Mesendoderm (in vitro differentiated cells): ENCODE measurements at regions not wholly inside any gene's neighbourhood (a gene's known extent, or its start where the extent isn't known, plus 50 kb on each side); places are given as distances from the start of the nearest gene placed in this dataset.

Experiments used
- DNase-seq: peaks from one replicate; pipeline ENCODE4 v3.0.0; 2013
- H2AK5ac ChIP-seq: 2 replicates; pipeline ENCODE4 v1.6.1; 2013; ENCODE audit warnings: low read length, inconsistent platforms
- H2BK120ac ChIP-seq: 2 replicates; pipeline ENCODE4 v1.6.1; 2013; ENCODE audit warnings: low read depth, mild to moderate bottlenecking, low read length, moderate library complexity, mixed read lengths
- H2BK15ac ChIP-seq: replicated peaks from 2 replicates; pipeline ENCODE4 v1.6.1; 2013; ENCODE audit warnings: low read depth, mild to moderate bottlenecking, moderate library complexity
- H2BK5ac ChIP-seq: 2 replicates; pipeline ENCODE4 v1.6.1; 2013; ENCODE audit warnings: low read length, inconsistent platforms
- H3K18ac ChIP-seq: 2 replicates; pipeline ENCODE4 v1.6.1; 2013; ENCODE audit warnings: mild to moderate bottlenecking, low read length, mixed read lengths
- H3K23ac ChIP-seq: one replicate; pipeline ENCODE4 v1.6.1; 2013; ENCODE audit warnings: low read length
- H3K27ac ChIP-seq: 2 replicates; pipeline ENCODE4 v1.5.1; 2013; ENCODE audit warnings: low read depth, mild to moderate bottlenecking, inconsistent platforms, low read length, moderate library complexity
- H3K27me3 ChIP-seq: 2 replicates; pipeline ENCODE4 v1.6.1; 2013; ENCODE audit warnings: low read length, control low read depth, mild to moderate bottlenecking, inconsistent platforms; ENCODE audit not compliant: insufficient read depth, poor library complexity
- H3K36me3 ChIP-seq: 2 replicates; pipeline ENCODE4 v1.6.1; 2013; ENCODE audit warnings: low read length, inconsistent platforms; ENCODE audit not compliant: control insufficient read depth, insufficient read depth
- H3K4ac ChIP-seq: one replicate; pipeline ENCODE4 v1.6.1; 2013; ENCODE audit warnings: low read depth, mild to moderate bottlenecking, low read length, moderate library complexity
- H3K4me1 ChIP-seq: 2 replicates; pipeline ENCODE4 v1.6.1; 2013; ENCODE audit warnings: low read depth, low read length, inconsistent platforms; ENCODE audit not compliant: control insufficient read depth
- H3K4me2 ChIP-seq: 2 replicates; pipeline ENCODE4 v1.6.1; 2013; ENCODE audit warnings: low read length
- H3K4me3 ChIP-seq: 2 replicates; pipeline ENCODE4 v1.5.1; 2013; ENCODE audit warnings: mild to moderate bottlenecking, low read length
- H3K56ac ChIP-seq: one replicate; pipeline ENCODE4 v1.6.1; 2013; ENCODE audit warnings: low read length
- H3K79me1 ChIP-seq: 2 replicates; pipeline ENCODE4 v1.6.1; 2013; ENCODE audit warnings: low read length, inconsistent platforms
- H3K79me2 ChIP-seq: 2 replicates; pipeline ENCODE4 v1.6.1; 2013; ENCODE audit warnings: mild to moderate bottlenecking, low read length; ENCODE audit not compliant: control insufficient read depth, insufficient read depth
- H3K9ac ChIP-seq: 2 replicates; pipeline ENCODE4 v1.6.1; 2013; ENCODE audit warnings: low read length, inconsistent platforms
- H4K5ac ChIP-seq: one replicate; pipeline ENCODE4 v1.6.1; 2013; ENCODE audit warnings: low read length
- H4K8ac ChIP-seq: one replicate; pipeline ENCODE4 v1.6.1; 2013; ENCODE audit warnings: low read depth, mild to moderate bottlenecking, control low read depth, low read length, moderate library complexity
- WGBS: extraction: QIAGEN DNeasy Blood & Tissue Kit; methylation state at CpG from one replicate; pipeline ENCODE4 v1.1.7; 2013; ENCODE audit warnings: low lambda C conversion rate, missing lambda C conversion rate; ENCODE audit not compliant: insufficient coverage; ENCODE audit errors: extremely low coverage; 5-methylcytosine and 5-hydroxymethylcytosine counted together

GRCh38 chr1:50322579-50322978 is 100.7 kb downstream of the DMRTA2 start:
- no peaks in the 10 kb centered on the region for H3K36me3 ChIP-seq
- no peak overlapping the region for H2BK120ac ChIP-seq
- no peak overlapping the region for H3K9ac ChIP-seq
- no peak overlapping the region for H3K4ac ChIP-seq
- no peaks in the 10 kb centered on the region for H3K79me1 ChIP-seq
- no CpG with 5 or more reads among the region's 2 CpGs for WGBS
- H3K27me3 ChIP-seq: no peaks in the 10 kb centered on the region
- no peak for DNase-seq
- no peak overlapping the region for H2BK5ac ChIP-seq
- H3K27ac ChIP-seq: no peak overlapping the region
- H4K5ac ChIP-seq: no peak overlapping the region
- H3K23ac ChIP-seq: no peak overlapping the region
- no peak overlapping the region for H2BK15ac ChIP-seq
- H3K79me2 ChIP-seq: no peaks in the 10 kb centered on the region
- H4K8ac ChIP-seq: no peak overlapping the region
- no peak overlapping the region for H3K4me2 ChIP-seq
- no peak overlapping the region for H3K4me3 ChIP-seq
- no peak overlapping the region for H3K18ac ChIP-seq
- no peak overlapping the region for H2AK5ac ChIP-seq
- H3K4me1 ChIP-seq: no peaks in the 10 kb centered on the region
- H3K56ac ChIP-seq: no peak overlapping the region

GRCh38 chr1:50318428-50318827 is 104.8 kb downstream of the DMRTA2 start:
- Histone ChIP-seq H3K4me1 (no peaks in the 10 kb centered on the region), H3K27me3 (no peaks in the 10 kb centered on the region), H3K18ac (no peak overlapping the region), H3K23ac (no peak overlapping the region), H2BK15ac (no peak overlapping the region), H3K79me1 (no peaks in the 10 kb centered on the region), H3K4ac (no peak overlapping the region), H2BK120ac (no peak overlapping the region), H3K56ac (no peak overlapping the region), H4K8ac (no peak overlapping the region), H3K9ac (no peak overlapping the region), H2AK5ac (no peak overlapping the region), H3K79me2 (no peaks in the 10 kb centered on the region), H3K36me3 (no peaks in the 10 kb centered on the region), H3K4me2 (no peak overlapping the region), H3K27ac (no peak overlapping the region), H2BK5ac (no peak overlapping the region), H3K4me3 (no peak overlapping the region), H4K5ac (no peak overlapping the region)
- DNase-seq: no peak

GRCh38 chr1:50308878-50309277 is 114.4 kb downstream of the DMRTA2 start:
- DNase-seq: peak; percentile 83
- no peaks in the 10 kb centered on the region for H3K79me2 ChIP-seq
- H3K4me2 ChIP-seq: no peak overlapping the region

GRCh38 chr1:50305808-50306207 is 117.4 kb downstream of the DMRTA2 start:
- no peak overlapping the region for H2AK5ac ChIP-seq
- DNase-seq: peak; percentile 71
- no peak overlapping the region for H4K8ac ChIP-seq
- no peaks in the 10 kb centered on the region for H3K36me3 ChIP-seq
- H3K27me3 ChIP-seq: no peaks in the 10 kb centered on the region
- no peak overlapping the region for H3K4me2 ChIP-seq
- H3K4me1 ChIP-seq: no peaks in the 10 kb centered on the region
- no CpG with 5 or more reads among the region's 1 CpG for WGBS
- H2BK15ac ChIP-seq: no peak overlapping the region
- H4K5ac ChIP-seq: no peak overlapping the region
- H3K4me3 ChIP-seq: no peak overlapping the region
- no peaks in the 10 kb centered on the region for H3K79me2 ChIP-seq
- H2BK5ac ChIP-seq: no peak overlapping the region
- no peak overlapping the region for H3K56ac ChIP-seq
- H3K18ac ChIP-seq: no peak overlapping the region
- H3K9ac ChIP-seq: no peak overlapping the region
- H3K4ac ChIP-seq: no peak overlapping the region
- no peak overlapping the region for H3K23ac ChIP-seq
- no peak overlapping the region for H3K27ac ChIP-seq
- no peak overlapping the region for H2BK120ac ChIP-seq
- H3K79me1 ChIP-seq: no peaks in the 10 kb centered on the region

More at GRCh38 chr1:50308878-50309277, 114.4 kb downstream of the DMRTA2 start:
- Histone ChIP-seq H3K4me3 (no peak overlapping the region), H2BK15ac (no peak overlapping the region), H3K9ac (no peak overlapping the region), H3K18ac (no peak overlapping the region), H3K56ac (no peak overlapping the region), H3K4me1 (no peaks in the 10 kb centered on the region), H3K79me1 (no peaks in the 10 kb centered on the region), H3K27ac (no peak overlapping the region), H3K36me3 (no peaks in the 10 kb centered on the region), H4K5ac (no peak overlapping the region), H3K27me3 (no peaks in the 10 kb centered on the region), H3K23ac (no peak overlapping the region), H4K8ac (no peak overlapping the region), H3K4ac (no peak overlapping the region), H2BK120ac (no peak overlapping the region), H2AK5ac (no peak overlapping the region), H2BK5ac (no peak overlapping the region)
- WGBS: no CpG with 5 or more reads among the region's 6 CpGs

GRCh38 chr1:50300297-50300696 is 122.9 kb downstream of the DMRTA2 start:
- no peak overlapping the region for H2AK5ac ChIP-seq
- no peak overlapping the region for H4K5ac ChIP-seq
- DNase-seq: no peak
- H3K36me3 ChIP-seq: no peaks in the 10 kb centered on the region
- no peak overlapping the region for H3K23ac ChIP-seq
- no peak overlapping the region for H2BK120ac ChIP-seq
- no peaks in the 10 kb centered on the region for H3K79me1 ChIP-seq
- no peak overlapping the region for H3K4ac ChIP-seq
- no peak overlapping the region for H2BK15ac ChIP-seq
- H2BK5ac ChIP-seq: no peak overlapping the region
- H3K4me1 ChIP-seq: no peaks in the 10 kb centered on the region
- H3K4me3 ChIP-seq: no peak overlapping the region
- no peak overlapping the region for H3K4me2 ChIP-seq
- H3K79me2 ChIP-seq: no peaks in the 10 kb centered on the region
- H3K27ac ChIP-seq: no peak overlapping the region
- H3K18ac ChIP-seq: no peak overlapping the region
- no peak overlapping the region for H3K56ac ChIP-seq
- H3K27me3 ChIP-seq: no peaks in the 10 kb centered on the region
- H4K8ac ChIP-seq: no peak overlapping the region
- no peak overlapping the region for H3K9ac ChIP-seq
- no CpG with 5 or more reads among the region's 4 CpGs for WGBS

GRCh38 chr1:50295566-50295965 is 127.7 kb downstream of the DMRTA2 start:
- WGBS: no CpG with 5 or more reads among the region's 5 CpGs
- H3K4me3 ChIP-seq: no peak overlapping the region

More at GRCh38 chr1:50295566-50295965, 127.7 kb downstream of the DMRTA2 start:
- Histone ChIP-seq H3K27me3 (no peaks in the 10 kb centered on the region), H4K5ac (no peak overlapping the region), H4K8ac (no peak overlapping the region), H3K18ac (no peak overlapping the region), H3K4me1 (no peaks in the 10 kb centered on the region), H2AK5ac (no peak overlapping the region), H3K79me1 (no peaks in the 10 kb centered on the region), H3K23ac (no peak overlapping the region), H3K79me2 (no peaks in the 10 kb centered on the region), H2BK5ac (no peak overlapping the region), H3K4me2 (no peak overlapping the region), H3K36me3 (no peaks in the 10 kb centered on the region), H3K56ac (no peak overlapping the region), H2BK15ac (no peak overlapping the region), H2BK120ac (no peak overlapping the region), H3K9ac (no peak overlapping the region), H3K4ac (no peak overlapping the region), H3K27ac (no peak overlapping the region)
- DNase-seq: no peak
